AG10803 (cell line): ENCODE measurements at regions not wholly inside any gene's neighbourhood (a gene's known extent, or its start where the extent isn't known, plus 50 kb on each side); places are given as distances from the start of the nearest gene placed in this dataset.

Experiments used
- DNase-seq: peaks from one replicate; pipeline ENCODE4 v3.0.0; 2010; ENCODE audit warnings: low read depth
- H3K4me3 ChIP-seq: 2 replicates; pipeline ENCODE4 v1.5.1; 2011; ENCODE audit warnings: mild to moderate bottlenecking, low read length, control low read depth
- CTCF ChIP-seq: conservative IDR thresholded peaks from 2 replicates; pipeline ENCODE4 v1.5.1; 2011; ENCODE audit warnings: mild to moderate bottlenecking, low read length, control low read depth, inconsistent platforms

GRCh38 chr1:4006676-4007374 lies 106.8 kb upstream of the C1orf174 start:
- no peak overlapping the region for H3K4me3 ChIP-seq
- TF ChIP-seq CTCF = no peak
- DNase-seq = no peak

GRCh38 chr1:4010284-4010683 lies 110.2 kb upstream of the C1orf174 start:
- no peak for TF ChIP-seq CTCF
- H3K4me3 ChIP-seq = no peak overlapping the region
- no peak for DNase-seq

GRCh38 chr1:4010814-4011605 lies 110.9 kb upstream of the C1orf174 start:
- no peak overlapping the region for H3K4me3 ChIP-seq
- no peak for TF ChIP-seq CTCF
- DNase-seq = no peak

GRCh38 chr1:4016351-4017130 lies 116.5 kb upstream of the C1orf174 start:
- no peak overlapping the region for H3K4me3 ChIP-seq
- no peak for DNase-seq
- no peak for TF ChIP-seq CTCF

- H3K4me3 ChIP-seq = no peak overlapping the region
- no peak for TF ChIP-seq CTCF
- no peak for DNase-seq
Measured at GRCh38 chr1:4017636-4018365, 117.7 kb upstream of the C1orf174 start.

GRCh38 chr1:4018466-4019146 lies 118.5 kb upstream of the C1orf174 start:
- H3K4me3 ChIP-seq = no peak overlapping the region
- no peak for DNase-seq
- no peak for TF ChIP-seq CTCF
